Putamen (tissue), 1 donor: ENCODE measurements at regions not wholly inside any gene's neighbourhood (a gene's known extent, or its start where the extent isn't known, plus 50 kb on each side); places are given as distances from the start of the nearest gene placed in this dataset.
"Not testable (repeated sequence)": the region's sequence is repeated elsewhere in the genome, so short reads cannot be mapped to it uniquely, and the experiment has no call there.

Experiments
- DNase-seq: peaks from one replicate; pipeline ENCODE4 v3.0.0-alpha.2; 2016; ENCODE audit warnings: low spot score

DNA sequence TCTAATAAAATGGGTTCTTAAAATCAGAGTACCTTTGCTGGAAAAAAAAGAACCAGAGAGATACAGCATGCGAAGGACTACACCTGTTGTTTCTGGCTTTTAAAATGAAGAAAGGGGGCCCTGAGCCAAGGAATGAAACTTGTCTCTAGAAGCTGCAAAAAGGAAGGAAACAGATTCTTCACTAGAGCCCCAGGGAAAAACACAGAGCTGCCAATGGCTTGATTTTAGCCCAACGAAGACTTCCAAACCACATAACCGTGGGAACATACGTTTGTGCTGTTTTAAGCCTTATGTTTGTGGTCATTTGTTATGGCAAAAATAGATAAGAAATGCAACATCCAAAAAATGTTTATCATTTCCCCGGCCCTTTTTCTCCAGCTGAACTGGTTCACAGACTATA, 780.0 kb downstream of the SORCS1 start:
- DNase-seq, result no peak

DNA sequence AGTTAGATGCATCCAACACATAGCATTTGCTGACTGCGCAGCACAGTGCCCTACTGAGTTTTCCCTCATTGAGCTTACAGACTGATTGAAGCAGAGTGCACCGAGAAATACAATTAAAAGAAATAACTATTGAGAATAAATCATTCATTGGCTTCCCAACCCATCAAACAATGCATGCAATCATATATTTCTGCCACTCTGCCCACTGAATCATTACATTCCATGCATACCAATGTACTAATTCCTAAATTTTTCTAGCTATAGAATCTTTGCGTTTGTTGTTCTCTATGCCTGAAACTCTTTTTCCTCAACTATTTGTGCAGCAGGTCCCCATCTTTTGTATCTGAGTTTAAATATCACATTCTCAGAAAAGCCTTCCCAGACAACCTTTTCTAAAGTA, 783.8 kb downstream of the SORCS1 start:
- DNase-seq, result no peak

DNA sequence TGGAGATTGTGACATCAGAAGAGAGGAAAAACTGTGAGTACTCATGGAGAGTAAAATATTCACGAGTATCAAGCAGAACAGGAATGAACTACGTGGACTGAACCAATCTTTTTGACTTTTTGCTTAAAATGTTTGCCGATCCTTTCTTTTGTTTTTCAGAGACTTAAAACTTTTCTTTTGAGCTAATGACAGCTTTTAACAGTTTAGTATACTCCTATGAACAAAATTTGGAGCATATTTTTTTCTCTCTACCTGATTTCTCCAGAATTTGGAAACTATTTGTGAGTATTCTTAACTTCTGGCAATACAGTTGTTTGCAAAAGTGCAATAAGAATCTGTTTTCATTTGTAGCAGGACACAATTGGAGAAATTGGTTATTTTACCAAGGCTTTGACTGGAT, 786.3 kb downstream of the SORCS1 start:
- DNase-seq, result no peak

DNA sequence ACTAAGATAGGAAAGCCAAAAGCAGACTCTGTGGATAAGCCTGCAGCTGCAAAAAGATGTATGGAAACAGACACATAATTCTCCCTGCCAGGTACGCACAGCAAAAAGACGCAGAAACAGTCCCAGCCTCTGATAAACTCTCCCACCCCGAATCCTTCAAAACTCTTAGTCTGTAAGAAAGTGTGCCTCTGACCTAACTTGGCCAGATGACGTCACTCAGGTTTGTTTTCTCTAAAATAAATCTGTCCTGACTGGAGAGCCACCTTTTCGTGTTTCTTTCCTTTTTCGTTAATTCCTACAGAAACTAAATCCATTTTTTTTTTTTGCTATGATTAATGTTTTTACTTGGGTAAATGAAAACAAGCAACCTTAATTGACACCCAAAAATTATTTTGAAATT, 793.8 kb downstream of the SORCS1 start:
- no peak for DNase-seq

DNA sequence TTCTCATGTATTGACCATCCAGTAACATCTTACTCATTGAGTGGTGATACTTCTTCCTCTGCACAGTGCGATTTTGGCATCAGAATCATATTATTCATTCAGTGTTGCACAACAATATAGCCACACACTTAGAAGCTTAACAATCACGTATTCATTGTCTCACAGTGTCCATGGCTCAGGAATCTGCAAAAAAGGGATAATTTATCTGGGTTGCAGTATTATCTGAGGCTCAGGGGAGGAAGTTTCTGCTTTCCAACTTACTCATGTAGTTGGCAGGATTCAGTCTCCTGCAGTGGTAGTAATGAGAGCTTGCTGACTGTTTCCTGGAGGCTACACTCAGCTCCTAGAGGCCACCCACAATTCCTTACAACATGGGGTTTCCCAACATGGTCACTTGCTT, 803.6 kb downstream of the SORCS1 start:
- DNase-seq, result no peak

DNA sequence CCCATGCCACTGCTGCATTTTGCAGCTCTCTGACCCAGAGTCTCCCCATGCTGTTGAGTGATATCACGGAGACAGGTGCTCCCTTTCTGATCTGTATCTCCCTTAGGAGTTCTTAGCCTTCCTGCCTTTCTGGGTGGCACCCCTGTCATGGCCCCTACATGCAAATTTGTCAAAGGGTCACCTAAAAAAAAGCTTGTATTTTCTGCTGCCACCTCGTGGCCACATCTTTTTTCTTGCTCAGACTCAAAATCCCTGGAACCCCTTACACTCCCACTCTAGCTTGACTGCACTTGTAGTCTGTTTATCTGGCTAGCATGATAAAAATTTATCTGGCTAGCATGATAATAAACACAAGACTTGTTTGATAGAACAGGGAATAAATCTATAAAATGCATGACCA, 809.1 kb downstream of the SORCS1 start:
- DNase-seq, result no peak

DNA sequence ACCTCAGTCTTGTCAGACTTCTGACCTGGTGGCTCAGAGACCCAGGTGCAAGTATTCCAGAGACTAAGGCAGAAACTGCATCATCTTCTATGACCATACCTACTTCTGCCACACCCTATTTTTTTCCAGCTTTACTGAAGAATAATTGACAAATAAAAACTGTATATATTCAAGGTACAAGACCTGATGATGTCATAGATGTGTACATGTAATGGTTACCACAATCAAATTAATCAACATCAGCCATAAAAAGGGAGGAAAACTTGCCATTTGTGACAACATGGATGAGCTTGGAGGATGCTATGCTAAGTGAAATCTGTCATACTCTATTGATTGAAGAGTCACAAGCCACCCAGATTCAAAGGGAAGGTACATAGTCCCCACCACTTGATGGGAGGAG, 815.6 kb downstream of the SORCS1 start:
- no peak for DNase-seq

DNA sequence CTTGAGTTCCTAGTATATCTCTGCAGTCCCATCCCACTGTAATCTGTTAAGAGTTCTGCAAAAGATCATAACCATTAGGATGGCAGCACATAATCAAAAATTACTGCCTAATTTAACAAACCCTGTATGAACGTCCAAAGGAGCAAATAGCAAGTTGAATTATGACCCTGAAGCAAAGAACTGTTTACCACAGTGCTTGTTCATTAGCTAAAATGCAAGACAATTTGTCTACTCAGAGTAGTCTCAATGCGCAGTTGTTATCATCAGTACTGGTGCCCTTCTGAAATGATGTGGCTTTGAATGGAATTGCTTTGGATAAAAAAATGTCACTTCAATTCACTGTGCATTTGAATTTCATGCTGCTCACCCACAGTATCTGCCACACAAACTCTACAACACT, 817.0 kb downstream of the SORCS1 start:
- DNase-seq, result no peak

DNA sequence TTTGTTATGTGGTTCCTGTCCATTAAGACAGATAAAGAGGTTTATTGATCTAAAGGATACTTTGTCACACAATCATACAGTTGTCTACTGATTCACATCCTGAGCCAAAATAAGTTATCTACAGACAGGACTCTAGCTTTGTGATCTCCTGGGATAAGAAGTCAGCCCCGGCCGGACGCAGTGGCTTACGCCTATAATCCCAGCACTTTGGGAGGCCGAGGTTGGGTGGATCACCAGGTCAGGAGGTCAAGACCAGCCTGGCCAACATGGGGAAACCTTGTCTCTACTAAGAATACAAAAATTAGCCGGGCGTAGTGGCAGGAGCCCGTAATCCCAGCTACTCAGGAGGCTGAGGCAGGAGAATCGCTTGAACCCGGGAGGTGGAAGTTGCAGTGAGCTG, 821.0 kb downstream of the SORCS1 start:
- not testable (repeated sequence) for DNase-seq

DNA sequence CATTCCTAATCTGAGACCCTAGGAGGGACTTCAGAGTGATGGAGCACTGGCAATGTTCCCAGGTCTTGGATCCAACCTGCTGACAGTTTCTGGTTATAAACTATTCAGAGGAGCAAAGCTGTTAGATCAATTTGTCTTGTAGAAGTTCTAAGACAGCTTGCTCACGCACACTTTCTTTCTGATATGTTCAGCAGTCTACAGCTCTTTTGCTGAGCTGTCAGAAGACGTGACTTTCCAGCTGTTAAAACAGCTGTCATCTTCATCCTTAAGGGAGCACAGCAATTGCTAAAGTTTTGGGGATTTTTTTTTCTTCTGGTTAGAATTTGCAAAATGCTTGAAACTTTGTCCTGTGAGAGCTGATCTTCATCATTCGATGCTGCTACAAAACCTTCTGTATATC, 823.1 kb downstream of the SORCS1 start:
- no peak for DNase-seq

DNA sequence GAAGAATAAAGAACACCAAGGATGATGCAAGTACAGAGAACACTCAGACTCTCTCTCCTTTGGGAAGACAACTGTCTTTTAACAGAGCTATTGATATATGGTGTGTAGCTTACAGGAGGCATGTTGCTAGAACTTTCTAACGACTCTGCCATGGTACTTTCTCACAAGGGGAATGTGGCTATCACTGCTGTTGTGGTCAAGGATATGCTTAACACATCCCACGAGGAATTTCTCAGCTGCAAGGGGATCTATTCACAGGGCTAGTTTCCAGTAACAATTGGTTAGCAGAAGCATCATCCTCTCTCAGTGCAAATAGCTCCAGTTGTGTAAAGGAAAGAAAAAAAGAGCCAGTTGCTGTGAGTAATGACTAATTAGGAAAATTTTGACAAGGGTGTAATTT, 826.0 kb downstream of the SORCS1 start:
- no peak for DNase-seq

DNA sequence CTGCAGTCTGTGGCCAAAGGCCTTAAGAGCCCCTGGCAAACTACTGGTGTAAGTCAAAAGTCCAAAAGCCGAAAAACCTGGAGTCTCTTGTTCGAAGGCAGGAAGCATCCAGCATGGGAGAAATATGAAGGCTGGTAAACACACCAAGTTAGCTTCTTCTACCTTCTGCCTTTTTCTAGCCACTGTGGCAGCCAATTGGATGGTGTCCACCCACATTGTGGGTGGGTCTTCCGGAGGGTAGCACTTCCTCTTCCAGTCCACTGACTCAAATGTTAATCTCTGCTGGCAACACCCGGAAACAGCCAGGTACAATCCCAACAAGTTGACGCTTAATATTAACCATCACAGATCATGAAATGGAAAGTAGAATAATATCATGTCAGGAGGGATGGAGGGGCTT, 827.6 kb downstream of the SORCS1 start:
- no peak for DNase-seq

DNA sequence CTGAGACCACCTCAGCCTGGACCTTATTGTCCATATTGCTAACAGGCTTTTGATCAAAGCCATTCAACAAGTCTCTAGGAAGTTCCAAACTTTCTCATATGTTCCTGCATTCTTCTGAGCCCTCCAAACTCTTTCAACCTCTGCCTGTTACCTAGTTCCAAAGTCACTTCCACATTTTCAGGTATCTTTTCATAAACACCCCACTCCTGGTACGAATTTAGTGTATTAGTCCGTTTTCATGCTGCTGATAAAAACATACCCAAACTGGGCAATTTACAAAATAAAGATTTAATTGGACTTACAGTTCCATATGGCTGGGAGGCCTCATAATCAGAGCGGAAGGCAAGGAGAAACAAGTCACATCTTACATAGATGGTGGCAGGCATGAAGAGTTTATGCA, 836.8 kb downstream of the SORCS1 start:
- DNase-seq, result no peak

DNA sequence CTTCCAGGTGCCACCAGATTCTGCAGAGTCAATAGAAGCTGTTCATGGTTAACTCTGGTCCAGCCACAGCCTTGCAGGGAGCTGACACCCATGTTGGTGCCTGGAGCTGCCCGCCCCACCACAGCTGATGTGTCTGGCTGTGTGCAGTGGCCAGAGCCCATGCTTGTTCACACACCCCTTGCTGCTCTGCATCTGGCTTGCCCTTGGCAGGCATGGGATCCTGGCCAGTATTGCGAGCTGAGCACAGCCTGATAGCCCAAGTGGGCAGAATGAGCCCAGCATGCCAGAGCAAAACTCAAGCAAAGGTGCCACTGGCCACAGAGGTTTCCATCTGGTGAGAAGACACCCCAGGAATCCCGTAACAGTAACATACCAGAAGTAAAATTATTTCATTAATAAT, 843.6 kb downstream of the SORCS1 start:
- DNase-seq, result no peak

DNA sequence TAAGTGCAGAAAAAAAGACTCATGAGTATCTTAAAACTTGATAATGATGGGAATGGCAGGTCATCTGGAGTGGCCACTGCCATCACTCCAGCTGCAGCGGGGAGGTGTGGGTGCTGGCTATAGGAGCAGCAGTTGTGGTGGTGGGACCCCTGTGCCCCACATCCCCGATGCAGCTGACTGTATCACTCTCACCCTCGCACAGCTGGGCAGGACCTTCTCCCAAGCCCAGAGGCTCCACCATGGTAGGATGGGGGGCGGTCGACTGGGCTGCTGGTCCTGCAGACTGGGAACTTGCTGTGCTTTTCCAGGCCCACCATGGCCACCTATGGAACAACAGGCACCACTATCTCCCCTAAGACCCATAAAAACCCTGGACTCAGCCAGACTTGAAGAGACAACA, 844.4 kb downstream of the SORCS1 start:
- DNase-seq, result no peak

DNA sequence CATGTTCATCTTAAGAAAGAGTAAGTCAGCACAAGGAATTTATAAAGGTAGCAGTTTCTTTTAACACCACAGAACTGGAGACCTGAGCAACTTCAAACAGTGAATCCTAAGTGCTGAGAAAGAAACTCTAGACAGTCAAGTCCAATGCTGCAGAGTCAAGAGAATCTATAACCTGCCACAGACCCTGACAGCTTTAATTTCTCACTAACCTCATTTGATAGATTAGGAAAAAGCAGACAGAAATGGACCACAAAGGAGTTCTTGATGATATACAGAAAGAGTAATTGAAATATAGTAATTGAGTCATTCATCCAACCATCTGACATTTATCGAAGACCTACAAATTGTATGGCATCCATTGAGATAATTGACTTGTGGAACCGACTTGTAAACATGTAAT, 847.0 kb downstream of the SORCS1 start:
- no peak for DNase-seq

DNA sequence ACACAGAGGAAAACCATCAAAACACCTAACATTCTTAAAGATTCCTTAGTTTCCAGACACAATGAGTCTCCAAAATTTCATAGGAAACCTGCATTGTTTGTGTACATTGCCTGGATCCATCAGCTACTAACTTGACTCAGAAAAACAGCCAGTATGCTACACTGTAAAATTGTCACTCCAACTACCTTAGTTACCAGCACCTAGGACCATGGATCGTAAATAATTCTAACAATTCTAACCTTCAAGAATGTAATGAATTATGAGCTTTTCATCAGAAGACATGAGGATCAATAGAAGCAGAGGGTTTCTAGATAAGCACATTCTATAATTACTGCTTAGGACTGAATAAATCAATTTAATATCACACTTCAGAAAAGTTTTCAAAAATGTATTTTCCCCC, 851.5 kb downstream of the SORCS1 start:
- DNase-seq, result no peak

DNA sequence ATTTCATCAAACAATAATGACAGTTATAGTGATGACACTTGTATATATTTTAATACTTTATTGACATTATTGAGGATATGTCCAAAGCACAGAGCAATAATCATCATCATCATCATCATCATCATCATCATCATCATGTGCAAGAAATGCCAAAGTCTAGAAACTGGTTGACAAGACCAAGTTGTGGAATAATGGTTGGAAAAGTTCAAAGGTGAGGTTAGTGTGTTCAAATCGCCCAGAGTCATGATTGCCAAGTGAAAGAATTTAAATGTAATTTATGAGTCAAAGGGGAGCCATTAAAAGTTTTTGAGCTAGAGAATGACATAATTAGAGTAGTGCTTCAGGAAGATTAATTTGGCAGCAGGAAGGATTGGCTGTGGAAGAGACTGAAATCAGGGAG, 852.4 kb downstream of the SORCS1 start:
- DNase-seq, result no peak

DNA sequence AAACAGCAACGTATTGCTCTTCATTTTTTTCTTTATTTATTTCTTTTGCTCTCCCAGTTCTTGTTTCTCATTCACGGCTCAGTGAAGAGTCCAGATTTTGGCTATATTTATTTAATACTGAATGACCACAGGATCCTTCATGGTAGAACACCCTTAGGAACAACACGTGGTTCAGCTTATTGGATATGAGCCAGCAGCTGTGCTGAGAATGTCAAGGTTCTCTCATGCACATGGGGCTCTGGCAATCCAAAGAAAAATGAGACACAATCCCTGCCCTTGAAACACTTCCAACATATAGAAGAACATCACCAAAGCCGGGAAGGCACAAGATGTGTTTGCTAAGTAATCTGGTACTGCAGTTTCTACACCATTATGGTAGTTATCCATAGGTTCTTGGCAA, 852.9 kb downstream of the SORCS1 start:
- no peak for DNase-seq

DNA sequence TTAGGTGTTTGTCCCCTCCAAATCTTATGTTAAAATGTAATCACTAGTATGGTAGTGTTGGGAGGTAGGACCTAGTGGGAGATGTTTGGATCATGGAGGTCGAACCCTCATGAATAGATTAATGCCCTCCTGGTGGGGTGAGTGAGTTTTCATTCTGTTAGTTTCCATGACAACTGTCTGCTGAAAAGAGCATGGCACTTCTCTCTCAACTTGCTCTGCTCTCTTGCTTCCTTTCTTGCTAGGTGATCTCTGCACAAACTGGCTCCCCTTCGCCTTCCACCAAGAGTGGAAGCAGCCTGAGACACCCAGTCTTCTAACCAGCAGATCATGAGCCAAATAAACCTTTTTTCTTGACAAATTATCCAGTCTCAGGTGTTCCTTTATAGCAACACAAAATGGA, 853.9 kb downstream of the SORCS1 start:
- DNase-seq, result no peak

DNA sequence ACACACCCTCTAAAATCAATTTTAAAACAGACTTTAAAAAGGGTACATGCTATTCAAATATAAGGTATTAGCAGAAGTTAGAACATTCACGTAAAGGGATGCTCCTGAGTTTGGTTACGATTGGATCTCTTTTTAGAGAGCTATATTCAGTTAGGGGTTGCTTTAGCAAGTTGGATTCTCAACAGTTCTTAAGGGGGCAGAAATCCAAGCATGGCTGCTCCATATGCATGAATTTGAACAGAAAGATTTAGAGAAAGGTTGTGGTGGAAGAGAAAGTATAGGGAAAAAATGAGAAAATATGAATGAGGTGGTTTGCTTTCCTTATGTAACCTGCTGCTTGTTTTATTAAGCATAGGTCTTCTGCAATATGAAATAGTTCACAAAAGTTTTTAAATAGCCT, 855.1 kb downstream of the SORCS1 start:
- DNase-seq, result no peak

DNA sequence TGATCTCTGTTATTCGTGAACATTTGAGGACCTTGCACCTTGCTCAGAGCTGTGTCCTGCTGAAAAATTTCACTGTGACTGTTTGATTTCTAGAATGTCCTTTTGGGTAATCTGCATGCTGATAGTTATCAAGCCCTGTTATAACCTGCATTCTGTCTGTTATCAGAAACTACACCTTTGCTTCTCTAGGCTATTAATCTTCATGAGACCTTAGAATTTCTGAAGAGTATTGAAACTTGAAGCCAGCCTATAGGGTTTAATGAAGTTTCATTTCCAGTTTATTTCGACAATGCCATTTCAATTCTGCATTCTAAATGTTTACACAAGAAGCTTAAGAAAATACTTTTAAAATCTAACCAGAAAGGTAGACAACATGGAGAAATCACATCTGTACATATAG, 856.2 kb downstream of the SORCS1 start:
- DNase-seq, result no peak

DNA sequence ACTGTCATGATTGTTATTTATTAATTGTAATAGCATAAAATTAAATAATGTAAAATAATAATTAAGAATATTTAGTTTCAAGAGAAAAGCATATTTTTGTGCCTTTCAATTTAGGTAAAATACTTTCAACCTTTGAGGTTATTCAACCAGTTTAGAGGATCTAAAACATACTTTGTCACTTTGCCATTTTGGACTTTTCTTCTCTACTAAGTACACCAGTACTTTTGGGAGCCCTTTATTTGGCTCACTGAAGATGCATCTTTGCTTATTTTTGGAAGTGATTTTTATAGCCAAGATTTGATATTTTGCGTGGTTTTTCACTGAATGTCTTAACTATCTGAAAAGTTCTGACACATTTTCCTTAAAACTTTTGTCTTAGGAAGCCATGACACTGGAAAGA, 860.5 kb downstream of the SORCS1 start:
- DNase-seq, result no peak

DNA sequence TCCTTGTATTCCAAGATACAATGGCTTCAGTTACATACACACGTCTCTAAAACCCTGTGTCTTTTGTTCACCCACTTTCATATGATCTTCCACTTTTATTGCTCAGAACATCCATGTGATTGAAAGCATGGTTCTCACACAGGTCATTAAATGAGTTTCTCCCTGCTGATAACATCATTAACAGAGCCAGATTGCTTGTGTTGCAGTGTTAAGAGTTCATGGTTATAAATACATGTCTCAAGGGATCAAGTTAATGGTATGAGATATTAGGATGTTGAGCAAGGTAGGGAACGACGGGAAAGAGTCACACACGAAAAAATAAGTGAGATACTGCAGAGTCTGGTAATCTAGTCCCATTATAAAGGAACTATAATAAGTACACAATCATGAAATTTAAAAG, 861.5 kb downstream of the SORCS1 start:
- DNase-seq, result no peak

DNA sequence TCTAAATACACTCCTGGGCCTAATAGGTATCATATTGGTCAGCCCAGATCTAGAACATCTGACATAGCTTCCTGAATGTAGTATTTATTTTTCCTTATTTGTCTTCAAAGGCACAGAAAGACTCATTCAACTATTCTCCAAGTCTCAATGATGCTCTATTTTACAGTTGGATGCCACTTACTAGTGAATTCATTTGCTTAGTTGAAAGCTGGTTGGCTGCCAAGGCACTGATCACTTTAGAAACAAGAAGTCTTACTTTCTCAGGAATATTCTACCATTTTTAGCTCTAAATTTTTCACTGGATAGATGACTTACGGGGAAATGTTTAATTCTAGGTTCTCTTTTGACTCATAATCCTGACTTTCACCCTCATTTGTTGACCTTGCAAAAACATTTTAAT, 863.4 kb downstream of the SORCS1 start:
- no peak for DNase-seq
